HG03097 (cell line): ENCODE measurements at regions not wholly inside any gene's neighbourhood (a gene's known extent, or its start where the extent isn't known, plus 50 kb on each side); places are given as distances from the start of the nearest gene placed in this dataset.
"Not testable (repeated sequence)": the region's sequence is repeated elsewhere in the genome, so short reads cannot be mapped to it uniquely, and the experiment has no call there.

Source experiments
- ATAC-seq: cut with Tn5 transposase; IDR thresholded peaks from one replicate; pipeline ENCODE4 v1.9.1; 2021; ENCODE audit not compliant: unreplicated experiment, low FRiP score

DNA sequence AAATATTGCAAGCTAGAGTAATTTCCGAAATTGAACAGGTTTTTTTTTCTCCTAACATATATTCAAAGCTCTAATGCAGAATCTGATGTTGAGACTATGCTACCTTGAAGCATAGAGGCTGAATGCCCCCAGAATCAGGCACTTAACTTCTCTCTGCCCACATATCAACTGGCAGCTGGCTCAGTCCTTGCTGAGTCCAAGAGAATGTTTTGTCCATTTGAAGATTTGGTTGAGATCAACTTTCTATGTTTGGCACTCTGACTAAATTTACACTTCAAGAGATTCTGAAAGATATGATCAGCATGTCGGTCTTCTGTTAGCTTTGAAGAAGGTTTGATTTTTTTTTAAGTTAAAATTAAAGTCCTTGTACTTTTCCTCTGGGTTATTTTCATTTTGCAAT, 1298.1 kb downstream of the EPHA7 start:
- ATAC-seq: no peak

DNA sequence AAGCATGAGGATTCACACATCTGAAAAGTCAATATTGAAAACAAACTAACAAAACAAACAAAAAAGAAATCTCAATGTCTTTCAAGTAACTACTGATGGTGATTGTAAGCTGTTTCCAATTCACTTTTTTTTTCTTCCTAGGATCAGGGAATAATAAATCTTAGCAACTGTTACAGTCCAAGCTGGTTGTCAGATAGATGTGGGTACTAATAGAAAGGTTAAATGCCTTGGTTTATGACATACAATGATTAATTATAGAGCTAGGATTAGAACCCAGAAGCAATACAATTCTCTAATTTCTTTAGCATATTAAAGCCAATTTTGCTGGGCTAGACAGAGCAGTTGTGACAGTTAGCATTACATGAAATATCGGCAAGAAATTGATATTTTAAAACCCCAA, 1301.6 kb downstream of the EPHA7 start:
- ATAC-seq: no peak

DNA sequence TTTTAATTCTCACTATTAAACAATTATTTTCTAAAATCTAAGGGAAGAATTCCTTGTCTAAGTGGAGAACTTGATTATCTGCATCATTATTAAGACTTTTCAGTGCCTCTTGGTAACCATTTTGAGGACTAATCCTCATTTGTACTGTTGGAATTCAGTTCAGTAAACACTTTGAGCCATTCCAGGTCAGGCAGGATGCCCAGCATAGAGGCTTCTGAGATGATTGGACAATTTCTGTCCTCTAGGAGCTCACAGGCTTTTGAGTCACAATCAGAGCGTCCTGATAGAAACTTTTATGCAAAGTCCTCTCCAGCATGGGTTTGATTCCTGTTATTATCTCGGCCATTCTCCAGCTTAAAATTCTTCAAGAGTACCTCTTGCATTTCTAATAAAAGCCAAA, 1304.6 kb downstream of the EPHA7 start:
- no peak for ATAC-seq

DNA sequence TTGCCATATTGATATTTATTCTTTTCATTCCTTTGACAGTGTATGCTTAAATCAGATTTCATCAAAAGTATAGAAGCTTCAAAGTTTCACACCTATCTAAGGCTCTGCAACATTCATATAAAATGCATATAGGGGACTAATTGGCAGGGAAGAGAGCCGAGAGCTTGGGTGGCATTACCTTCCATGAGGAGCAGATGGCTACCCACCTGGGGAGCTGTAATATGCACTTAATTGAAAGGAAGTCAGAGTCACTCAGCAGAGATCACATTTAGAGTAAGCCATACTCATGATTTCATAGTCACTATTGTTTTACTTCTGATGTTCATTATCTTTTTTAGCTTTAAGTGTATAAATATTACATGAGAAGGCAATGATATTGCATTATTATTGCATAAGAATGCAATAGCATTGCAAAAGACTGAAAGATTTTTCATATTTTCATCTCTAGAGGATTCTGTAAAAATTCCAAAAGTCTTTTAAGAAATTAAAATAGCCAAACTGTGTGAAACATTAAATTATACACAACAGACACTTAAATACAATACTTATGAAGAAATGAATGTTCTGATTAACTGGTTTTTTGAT, 1305.2 kb downstream of the EPHA7 start:
- no peak for ATAC-seq

DNA sequence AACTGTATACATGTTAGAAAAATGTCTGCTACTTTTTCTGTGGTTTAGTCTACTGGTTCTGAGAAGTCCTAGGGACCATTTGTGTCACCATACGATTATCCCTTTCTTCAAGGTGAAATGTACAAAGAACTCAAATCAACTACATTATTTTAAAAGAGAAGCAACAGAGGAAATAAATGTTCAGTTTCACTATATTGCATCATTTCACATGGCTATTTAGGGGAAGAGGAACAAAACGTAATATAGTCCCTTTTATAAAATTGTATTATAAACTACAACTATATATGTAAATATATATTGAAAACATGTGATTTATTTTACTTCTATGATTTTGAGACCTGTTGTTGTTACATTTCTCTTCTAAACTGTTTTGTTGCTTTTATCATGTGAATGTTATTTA, 1308.0 kb downstream of the EPHA7 start:
- no peak for ATAC-seq

DNA sequence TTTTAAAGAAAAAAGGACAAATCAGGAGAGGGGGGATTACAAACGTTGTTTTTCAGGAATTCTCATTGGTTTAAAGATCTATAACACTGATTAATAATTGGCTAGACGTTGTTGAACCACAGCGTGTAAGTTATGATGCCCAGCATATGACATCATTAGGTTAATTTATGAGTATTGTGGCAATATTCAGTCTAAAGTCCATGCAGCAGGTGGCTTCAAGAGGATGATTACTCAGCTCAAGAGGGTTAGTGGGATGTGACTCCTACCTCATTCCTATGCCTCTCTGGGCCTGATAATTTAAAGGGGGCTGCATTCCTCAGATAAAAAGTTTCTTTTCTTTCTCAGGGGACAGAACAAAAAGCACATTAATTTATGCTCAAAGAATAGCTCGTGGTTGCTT, 1309.0 kb downstream of the EPHA7 start:
- ATAC-seq: no peak

DNA sequence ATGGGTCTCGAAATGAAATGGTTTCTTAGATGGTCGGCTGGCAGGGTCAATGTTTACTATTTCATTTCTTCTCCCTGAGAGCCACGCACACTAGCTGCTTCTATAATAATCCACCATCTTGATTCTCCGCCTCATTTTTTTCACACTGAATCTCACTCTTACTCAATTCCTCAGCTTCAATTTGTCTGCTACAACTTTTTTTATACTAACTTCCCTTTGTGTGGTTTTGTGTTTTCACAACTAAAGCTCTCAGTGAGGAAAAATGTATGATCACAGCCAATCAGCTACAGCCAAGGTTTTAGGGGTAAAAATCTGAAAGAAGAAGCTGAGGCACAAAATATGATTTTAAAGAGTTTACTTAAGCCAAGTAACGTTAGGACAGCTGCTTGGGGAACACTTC, 1309.4 kb downstream of the EPHA7 start:
- no peak for ATAC-seq

DNA sequence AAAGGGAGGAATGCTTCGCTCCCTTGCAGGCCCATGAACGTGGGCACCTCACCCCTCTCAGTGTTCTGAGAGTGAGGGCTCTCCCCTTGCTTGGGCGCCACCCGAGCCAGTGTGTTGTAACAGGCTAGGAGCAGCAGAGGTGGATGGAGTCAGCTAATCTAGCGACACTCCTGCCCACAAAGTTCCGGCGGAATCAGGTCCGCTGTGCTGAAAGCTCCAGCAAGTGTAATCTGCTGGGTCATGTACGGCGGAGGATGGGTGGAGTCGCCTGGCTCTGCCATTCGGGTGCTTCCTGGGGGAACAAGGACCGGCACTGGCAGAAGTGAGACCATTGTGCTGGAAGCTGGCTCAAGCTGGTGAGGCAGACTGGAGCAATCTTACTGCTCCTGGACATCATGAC, 1310.1 kb downstream of the EPHA7 start:
- ATAC-seq: no peak

DNA sequence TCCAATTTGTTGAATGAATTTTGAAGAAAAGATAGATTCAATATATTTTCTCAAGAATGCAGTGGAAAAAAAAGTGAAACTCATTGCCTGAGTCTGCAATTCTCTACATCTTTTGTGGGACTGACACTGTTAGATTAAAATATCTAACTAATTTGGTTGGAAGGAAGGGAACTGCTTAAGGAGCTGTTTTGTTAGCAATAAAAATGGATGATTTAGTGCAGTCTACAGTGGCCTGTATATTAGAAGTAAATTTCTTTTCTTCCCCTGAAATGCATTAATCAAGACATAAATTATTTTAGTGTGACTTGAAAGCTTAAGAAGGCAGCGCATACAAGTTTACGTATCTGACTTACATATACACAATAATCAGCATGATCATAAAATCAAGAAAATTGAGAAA, 1332.6 kb downstream of the EPHA7 start:
- ATAC-seq: no peak

DNA sequence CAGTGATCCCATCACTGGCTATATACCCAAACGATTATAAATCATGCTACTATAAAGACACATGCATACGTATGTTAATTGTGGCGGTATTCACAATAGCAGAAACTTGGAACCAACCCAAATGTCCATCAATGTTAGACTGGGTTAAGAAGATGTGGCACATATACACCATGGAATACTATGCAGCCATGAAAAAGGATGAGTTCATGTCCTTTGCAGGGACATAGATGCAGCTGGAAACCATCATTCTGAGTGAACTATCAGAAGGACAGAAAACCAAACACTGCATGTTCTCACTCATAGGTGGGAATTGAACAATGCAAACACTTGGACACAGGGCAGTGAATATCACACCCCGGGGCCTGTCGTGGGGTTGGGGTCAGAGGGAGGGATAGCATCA, 1335.4 kb downstream of the EPHA7 start:
- not testable (repeated sequence) for ATAC-seq

DNA sequence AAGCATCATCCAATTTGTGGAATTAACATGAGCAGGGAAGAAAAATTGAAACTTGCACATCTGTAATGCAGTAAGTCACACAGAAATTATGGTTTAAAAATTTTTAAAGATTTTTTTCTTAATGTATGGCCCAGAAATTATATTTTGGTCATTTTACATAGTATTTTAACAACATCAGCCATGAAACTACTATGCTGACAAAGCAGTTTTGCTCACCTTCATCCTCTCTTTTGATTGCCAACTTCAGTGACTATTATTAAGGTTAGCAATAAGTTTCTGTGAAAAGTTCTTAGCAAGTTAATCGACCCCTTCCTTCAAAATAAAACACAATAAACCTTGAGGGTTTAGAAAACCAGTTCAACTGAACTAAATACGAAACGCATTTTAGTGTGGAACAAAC, 1347.0 kb downstream of the EPHA7 start:
- no peak for ATAC-seq

DNA sequence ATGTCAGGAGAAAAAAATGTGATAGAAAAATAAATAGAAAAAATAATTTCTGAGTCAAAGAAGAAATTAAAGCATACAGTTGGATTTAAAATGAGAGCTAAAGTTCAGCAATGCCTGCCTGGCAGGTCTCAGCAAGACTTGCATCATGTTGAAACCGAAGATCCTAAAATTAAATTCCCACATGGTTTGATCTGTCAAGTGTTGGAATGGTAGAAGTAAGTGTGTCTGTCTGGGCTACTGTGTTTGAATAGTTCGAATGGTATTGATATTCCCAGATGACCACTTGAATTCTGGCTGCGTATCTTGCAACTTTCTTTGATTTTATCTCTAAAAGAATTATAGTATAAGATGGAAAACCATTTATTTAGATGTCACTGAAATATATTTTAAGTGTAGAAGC, 1349.6 kb downstream of the EPHA7 start:
- no peak for ATAC-seq

DNA sequence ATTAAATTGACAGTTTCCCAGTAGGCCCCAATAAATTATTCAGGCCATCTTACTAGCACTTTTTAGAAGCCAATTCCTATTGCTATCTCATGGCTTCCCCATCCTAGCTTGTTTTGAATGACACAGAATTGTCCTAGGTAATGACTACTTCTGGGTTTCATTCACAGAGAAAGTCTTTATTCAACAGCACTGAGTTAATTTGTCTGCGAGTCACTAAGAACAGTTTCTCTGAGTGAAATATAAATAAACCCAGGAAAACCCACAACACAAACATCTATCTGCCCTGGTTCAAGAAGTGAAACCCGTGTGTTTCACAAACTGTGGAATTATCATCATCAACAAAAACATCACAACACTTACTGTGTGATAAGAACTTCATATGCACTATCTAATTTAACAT, 1366.8 kb downstream of the EPHA7 start:
- no peak for ATAC-seq

DNA sequence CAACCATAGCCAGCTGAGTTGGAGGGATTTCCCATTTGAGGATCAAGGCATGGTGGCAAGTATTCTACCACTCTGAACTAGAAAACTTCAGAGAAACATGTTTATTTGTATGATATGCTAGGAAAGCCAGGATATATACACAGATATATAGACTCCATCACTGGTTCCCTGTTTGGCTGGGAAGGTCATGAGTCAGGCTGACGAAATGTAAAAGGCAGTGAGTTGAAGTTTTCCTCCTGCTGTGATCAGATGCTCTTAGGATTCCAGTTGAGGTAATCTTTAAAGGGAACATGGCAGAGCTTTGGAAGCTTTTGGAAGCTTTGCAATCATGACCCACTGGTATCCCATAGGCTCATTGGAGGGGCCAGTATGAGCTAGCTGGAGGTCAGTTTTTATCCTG, 1369.1 kb downstream of the EPHA7 start:
- no peak for ATAC-seq

DNA sequence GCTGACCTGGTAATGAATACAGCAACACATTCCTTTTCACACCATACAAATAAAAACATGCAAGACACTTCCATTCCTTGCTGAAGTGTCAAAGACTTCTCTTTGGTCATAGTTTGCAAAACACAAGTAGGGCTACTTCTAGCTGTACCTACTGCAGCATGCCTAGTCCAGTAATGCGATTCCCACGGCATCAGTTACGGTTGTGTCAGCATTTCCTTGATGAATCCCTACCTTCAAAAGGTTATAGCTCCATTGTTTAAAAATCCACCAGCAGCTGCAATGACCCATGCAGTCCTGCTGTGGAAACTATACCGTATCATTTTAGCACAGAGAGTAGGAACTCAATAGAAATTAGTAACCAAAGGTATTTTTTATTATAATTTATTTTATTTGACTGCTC, 1371.5 kb downstream of the EPHA7 start:
- no peak for ATAC-seq

DNA sequence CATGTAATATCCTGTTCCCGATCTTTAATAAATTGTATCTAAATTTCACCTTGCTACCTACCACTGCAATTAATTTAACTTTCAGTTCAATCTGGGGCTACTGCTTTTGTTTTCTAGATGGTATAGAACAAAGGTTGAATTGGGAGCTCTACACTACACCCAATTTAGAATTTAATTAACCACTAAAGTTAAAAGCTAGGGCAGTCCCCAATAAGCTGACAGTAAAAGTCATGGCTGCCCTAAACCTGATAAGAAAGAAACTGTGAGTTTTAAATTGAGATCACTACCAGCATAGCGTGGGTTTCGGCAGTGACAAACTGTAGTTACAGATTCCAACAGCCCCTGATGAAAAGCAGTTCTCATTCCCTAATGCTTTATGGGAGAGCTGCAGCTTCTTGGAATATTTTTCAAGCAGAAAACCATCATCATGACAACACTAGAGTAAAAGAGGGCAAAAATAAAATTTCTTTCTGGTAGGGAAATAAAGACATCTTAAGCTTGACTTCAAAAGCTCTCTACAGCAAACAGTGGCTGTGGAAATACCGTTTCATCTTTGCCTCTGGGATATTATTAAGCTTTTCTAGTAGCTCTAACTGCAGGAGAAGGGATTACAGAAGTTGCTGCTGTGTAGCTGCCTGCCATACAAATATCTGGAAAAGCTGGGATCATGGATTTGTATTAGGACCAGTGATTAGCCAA, 1372.1 kb downstream of the EPHA7 start:
- ATAC-seq: no peak

DNA sequence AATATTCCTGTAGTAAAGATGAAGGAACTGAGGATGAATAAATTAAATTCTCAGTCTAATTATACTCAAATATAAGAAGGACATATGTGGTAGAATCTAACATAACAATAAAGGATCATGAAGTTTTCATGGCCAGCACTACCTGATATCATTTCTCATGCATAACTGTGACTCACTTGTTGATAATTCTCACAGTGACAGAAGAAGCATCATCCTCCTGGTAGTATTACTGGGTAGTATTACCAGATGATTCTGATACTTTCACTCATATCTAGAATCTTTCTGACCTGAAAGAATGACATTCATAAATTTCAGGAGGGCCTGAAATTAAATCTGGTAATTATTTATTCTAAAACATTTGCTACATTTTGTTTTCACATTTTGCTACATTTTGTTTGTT, 1375.0 kb downstream of the EPHA7 start:
- no peak for ATAC-seq

DNA sequence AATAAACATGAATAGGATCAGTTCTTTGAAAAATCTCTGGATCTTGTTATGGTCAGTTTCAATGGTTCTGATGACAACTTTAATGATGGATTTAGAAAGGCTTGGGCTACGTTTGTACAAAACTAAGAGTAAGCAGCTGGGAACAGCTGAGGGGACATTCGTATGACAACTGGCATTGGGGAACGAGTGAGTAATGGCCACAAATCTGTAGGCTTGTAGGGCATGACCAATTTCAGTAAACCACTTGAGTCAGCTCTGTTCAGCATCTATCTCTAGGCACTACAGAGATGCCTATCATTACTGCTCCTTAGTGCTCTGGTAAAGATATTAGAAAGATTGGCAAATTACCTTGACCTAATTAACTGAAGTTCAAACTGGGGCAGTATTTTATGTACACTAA, 1375.6 kb downstream of the EPHA7 start:
- no peak for ATAC-seq

DNA sequence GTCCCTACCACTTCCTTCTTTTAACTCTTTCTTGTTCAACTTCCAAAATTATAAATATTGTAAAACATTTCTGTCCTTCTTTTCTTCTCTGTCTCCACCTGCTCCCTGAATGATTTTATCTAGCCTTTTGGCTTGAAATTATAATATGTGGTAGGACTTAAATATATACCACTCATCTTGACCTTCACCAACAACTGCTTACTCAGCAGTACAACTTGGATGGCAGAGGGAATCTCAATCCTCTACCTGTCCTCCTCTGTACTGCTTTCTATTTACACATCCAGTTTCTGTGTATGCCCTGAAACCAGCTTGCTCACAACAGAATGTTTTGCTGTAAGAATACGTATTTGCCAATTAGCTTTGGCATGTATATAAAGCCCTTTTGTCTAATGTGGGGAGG, 1392.5 kb downstream of the EPHA7 start:
- ATAC-seq: no peak

DNA sequence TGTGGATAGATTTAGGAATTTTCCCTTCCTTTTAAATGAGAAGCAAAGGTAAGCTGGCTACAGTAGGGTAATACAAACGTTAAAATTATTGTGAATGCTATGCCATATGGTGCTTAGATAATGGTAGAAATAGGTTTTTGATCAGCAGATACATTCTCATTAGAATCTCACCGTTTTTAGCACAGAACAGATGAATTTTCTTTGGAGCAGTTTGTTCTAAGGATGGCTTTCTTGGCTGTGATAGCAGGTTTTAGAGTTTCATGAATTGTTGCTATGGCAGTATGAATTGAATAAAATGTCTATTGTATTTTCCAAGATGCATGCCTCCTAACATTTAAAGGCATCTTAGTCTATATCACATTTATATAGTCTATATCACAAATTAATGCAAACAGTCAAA, 1394.5 kb downstream of the EPHA7 start:
- ATAC-seq: no peak

DNA sequence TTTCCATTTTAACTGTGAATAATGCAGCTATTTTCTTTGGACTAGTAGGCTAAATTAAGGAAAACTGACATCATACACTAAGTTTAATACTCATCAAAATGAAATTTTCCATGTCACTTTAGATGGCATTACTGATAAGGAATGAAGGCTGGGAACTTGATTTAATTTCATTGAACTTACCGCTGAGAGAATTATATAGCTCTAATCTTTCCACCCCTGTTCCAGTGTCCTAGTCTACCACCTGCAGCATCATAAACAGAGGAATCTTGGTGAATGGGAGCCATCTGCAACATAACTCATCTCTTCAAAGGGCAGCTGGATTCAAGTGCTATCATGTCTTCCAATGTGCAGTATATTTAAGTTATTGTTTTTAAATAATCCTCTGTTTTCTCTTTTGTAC, 1395.2 kb downstream of the EPHA7 start:
- ATAC-seq: no peak

DNA sequence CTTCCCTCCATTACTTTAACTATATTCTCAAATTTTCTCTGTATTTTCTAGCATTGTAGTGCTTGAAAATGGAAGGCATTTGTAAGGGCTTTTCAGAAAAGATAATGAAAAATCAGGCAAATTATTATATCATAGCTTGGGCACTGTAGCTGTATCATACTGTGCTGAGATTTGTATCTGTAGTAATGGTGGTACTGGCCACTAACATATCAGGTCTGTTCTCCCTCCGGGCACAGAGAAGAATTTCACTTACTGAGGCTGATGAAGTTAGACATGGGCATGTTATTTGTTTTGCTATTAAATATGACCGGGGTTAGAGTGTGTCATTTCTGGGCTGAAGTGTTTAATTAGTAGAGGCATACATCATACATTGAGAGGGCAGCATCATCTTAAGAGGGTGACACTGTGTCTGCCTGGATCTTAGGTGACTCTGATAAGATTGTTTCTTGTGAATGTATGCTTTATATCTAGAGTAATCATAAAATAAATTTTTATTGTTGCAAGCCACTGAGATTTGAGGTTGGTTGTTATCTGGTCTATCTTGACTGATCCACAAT, 1395.9 kb downstream of the EPHA7 start:
- ATAC-seq: no peak
